ENCODE measurements at regions not wholly inside any gene's neighbourhood (a gene's known extent, or its start where the extent isn't known, plus 50 kb on each side); places are given as distances from the start of the nearest gene placed in this dataset.

GRCh38 chr15:39416258-39416657 is 164.6 kb upstream of the THBS1 start:
- 71% methylated on average over 4 of the region's 4 CpGs for WGBS (ENCODE audit: low lambda C conversion rate)
- no peaks in the 10 kb centered on the region for H3K9me2 ChIP-seq
- H3K4me1 ChIP-seq (ENCODE audit: control insufficient read depth in 1 of 2, insufficient read depth in 2 of 2, low read depth in 1 of 2, low read length in 1 of 2): no peaks in the 10 kb centered on the region
- no peaks in the 10 kb centered on the region for H3K79me2 ChIP-seq (ENCODE audit: insufficient read depth)
- H2AFZ ChIP-seq (ENCODE audit: low read depth): no peak overlapping the region
- H3K4me3 ChIP-seq (ENCODE audit: low read depth in 2 of 2, low read length in 1 of 2): no peak overlapping the region; a peak in 1 of 4 replicates
- POLR2A ChIA-PET: no interaction called here
- no peaks in the 10 kb centered on the region for H3K36me3 ChIP-seq (replicated peaks in 1 of 2; ENCODE audit: control insufficient read depth in 1 of 2, insufficient read depth in 2 of 2, low read length in 1 of 2)
- H3K27me3 ChIP-seq (ENCODE audit: insufficient read depth): no peaks in the 10 kb centered on the region
- DNase-seq: no peak
- H3F3A ChIP-seq (replicated peaks; ENCODE audit: insufficient read depth): no peaks in the 10 kb centered on the region
- H3K9me3 ChIP-seq: no peaks in the 10 kb centered on the region
- CTCF ChIA-PET: interaction anchor here (0.8 kb wide), 1 partner anchor 165 kb away, joined by 3 read pairs; the partner anchor contains the start of gene THBS1
- no peak overlapping the region for H3K4me2 ChIP-seq
- no peak overlapping the region for H3K9ac ChIP-seq
- H3K27ac ChIP-seq (ENCODE audit: low read depth in 2 of 2, low read length in 1 of 2): no peak overlapping the region
- H4K20me1 ChIP-seq (ENCODE audit: insufficient read depth): no peaks in the 10 kb centered on the region
- TF ChIP-seq TCF12 (IDR thresholded peaks at IDR 0.05) (no peak), SIN3A (IDR thresholded peaks at IDR 0.05; ENCODE audit: borderline replicate concordance, low read depth, low read length) (no peak), RAD21 (IDR thresholded peaks at IDR 0.05; ENCODE audit: low read length) (no peak), EP300 (IDR thresholded peaks at IDR 0.05; ENCODE audit: borderline replicate concordance in 1 of 2, low read depth in 1 of 2, low read length in 1 of 2) (no peak), POLR2AphosphoS5 (IDR thresholded peaks at IDR 0.05; ENCODE audit: low read depth, low read length) (no peak), CTCF (IDR thresholded peaks at IDR 0.05) (no peak), ELF1 (IDR thresholded peaks at IDR 0.05) (no peak), NRF1 (IDR thresholded peaks at IDR 0.05; ENCODE audit: low read depth, low read length) (no peak), USF1 (IDR thresholded peaks at IDR 0.05; ENCODE audit: borderline replicate concordance, low read depth) (no peak), GABPA (IDR thresholded peaks at IDR 0.05; ENCODE audit: low read depth) (no peak), MEF2A (IDR thresholded peaks at IDR 0.05; ENCODE audit: borderline replicate concordance, low read depth) (no peak), FOSL2 (IDR thresholded peaks at IDR 0.05; ENCODE audit: borderline replicate concordance, low read depth) (no peak), RFX5 (IDR thresholded peaks at IDR 0.05; ENCODE audit: low read length) (no peak), RCOR1 (IDR thresholded peaks at IDR 0.05; ENCODE audit: low read length) (no peak), PBX3 (IDR thresholded peaks at IDR 0.05) (no peak)

- no peak overlapping the region for H3K27ac ChIP-seq (ENCODE audit: low read depth in 2 of 2, low read length in 1 of 2)
- no peak for TF ChIP-seq USF2 (IDR thresholded peaks at IDR 0.05; ENCODE audit: borderline replicate concordance, low read depth, low read length)
- no peak for TF ChIP-seq JUND (IDR thresholded peaks at IDR 0.05)
- TF ChIP-seq NFIC (IDR thresholded peaks at IDR 0.05; ENCODE audit: borderline replicate concordance): no peak
- TF ChIP-seq RAD21 (IDR thresholded peaks at IDR 0.05; ENCODE audit: low read length): no peak
- TF ChIP-seq POLR2AphosphoS5 (IDR thresholded peaks at IDR 0.05; ENCODE audit: low read depth, low read length): no peak
- no peak for TF ChIP-seq RCOR1 (IDR thresholded peaks at IDR 0.05; ENCODE audit: low read length)
- TF ChIP-seq ELF1 (IDR thresholded peaks at IDR 0.05): no peak
- TF ChIP-seq SMC3 (IDR thresholded peaks at IDR 0.05; ENCODE audit: low read depth, low read length): no peak
- no peak for TF ChIP-seq EP300 (IDR thresholded peaks at IDR 0.05; ENCODE audit: borderline replicate concordance in 1 of 2, low read depth in 1 of 2, low read length in 1 of 2)
- H3K9me2 ChIP-seq: no peaks in the 10 kb centered on the region
- no peak for DNase-seq
- no peak overlapping the region for H3K9ac ChIP-seq
- H3K9me3 ChIP-seq: no peaks in the 10 kb centered on the region
- no peaks in the 10 kb centered on the region for H3K4me1 ChIP-seq (ENCODE audit: control insufficient read depth in 1 of 2, insufficient read depth in 2 of 2, low read depth in 1 of 2, low read length in 1 of 2)
- H3K36me3 ChIP-seq (replicated peaks in 1 of 2; ENCODE audit: control insufficient read depth in 1 of 2, insufficient read depth in 2 of 2, low read length in 1 of 2): no peaks in the 10 kb centered on the region
- ChIA-PET POLR2A (no interaction called here), CTCF (no interaction called here)
- no peak overlapping the region for H2AFZ ChIP-seq (ENCODE audit: low read depth)
- H3K27me3 ChIP-seq (ENCODE audit: insufficient read depth): no peaks in the 10 kb centered on the region
- 69% methylated on average over 6 of the region's 6 CpGs for WGBS (ENCODE audit: low lambda C conversion rate)
- no peaks in the 10 kb centered on the region for H4K20me1 ChIP-seq (ENCODE audit: insufficient read depth)
- H3F3A ChIP-seq (replicated peaks; ENCODE audit: insufficient read depth): no peaks in the 10 kb centered on the region
- H3K4me2 ChIP-seq: no peak overlapping the region
- no peak overlapping the region for H3K4me3 ChIP-seq (ENCODE audit: low read depth in 2 of 2, low read length in 1 of 2)
- H3K79me2 ChIP-seq (ENCODE audit: insufficient read depth): no peaks in the 10 kb centered on the region
These were observed 163.3 kb upstream of the THBS1 start for GRCh38 chr15:39417366-39418134.

Measured in SK-N-SH (cell line).